ENCODE measurements at regions not wholly inside any gene's neighbourhood (a gene's known extent, or its start where the extent isn't known, plus 50 kb on each side); places are given as distances from the start of the nearest gene placed in this dataset.

GRCh38 chr4:79623021-79623870, 215.2 kb upstream of the GK2 start:
- TF ChIP-seq RFX5 (IDR thresholded peaks at IDR 0.05; ENCODE audit: low read length) (no peak), FOXM1 (IDR thresholded peaks at IDR 0.05; ENCODE audit: low read depth) (no peak), SMC3 (IDR thresholded peaks at IDR 0.05; ENCODE audit: low read depth, low read length) (no peak), MAX (IDR thresholded peaks at IDR 0.05; ENCODE audit: low read depth) (no peak), JUND (IDR thresholded peaks at IDR 0.05) (no peak), EZH2phosphoT487 (IDR thresholded peaks at IDR 0.05; ENCODE audit: borderline replicate concordance, low read depth) (no peak)
- TF ChIP-seq, protein P1, sequence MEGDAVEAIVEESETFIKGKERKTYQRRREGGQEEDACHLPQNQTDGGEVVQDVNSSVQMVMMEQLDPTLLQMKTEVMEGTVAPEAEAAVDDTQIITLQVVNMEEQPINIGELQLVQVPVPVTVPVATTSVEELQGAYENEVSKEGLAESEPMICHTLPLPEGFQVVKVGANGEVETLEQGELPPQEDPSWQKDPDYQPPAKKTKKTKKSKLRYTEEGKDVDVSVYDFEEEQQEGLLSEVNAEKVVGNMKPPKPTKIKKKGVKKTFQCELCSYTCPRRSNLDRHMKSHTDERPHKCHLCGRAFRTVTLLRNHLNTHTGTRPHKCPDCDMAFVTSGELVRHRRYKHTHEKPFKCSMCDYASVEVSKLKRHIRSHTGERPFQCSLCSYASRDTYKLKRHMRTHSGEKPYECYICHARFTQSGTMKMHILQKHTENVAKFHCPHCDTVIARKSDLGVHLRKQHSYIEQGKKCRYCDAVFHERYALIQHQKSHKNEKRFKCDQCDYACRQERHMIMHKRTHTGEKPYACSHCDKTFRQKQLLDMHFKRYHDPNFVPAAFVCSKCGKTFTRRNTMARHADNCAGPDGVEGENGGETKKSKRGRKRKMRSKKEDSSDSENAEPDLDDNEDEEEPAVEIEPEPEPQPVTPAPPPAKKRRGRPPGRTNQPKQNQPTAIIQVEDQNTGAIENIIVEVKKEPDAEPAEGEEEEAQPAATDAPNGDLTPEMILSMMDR (IDR thresholded peaks at IDR 0.05), result no peak
- TF ChIP-seq, protein P2, sequence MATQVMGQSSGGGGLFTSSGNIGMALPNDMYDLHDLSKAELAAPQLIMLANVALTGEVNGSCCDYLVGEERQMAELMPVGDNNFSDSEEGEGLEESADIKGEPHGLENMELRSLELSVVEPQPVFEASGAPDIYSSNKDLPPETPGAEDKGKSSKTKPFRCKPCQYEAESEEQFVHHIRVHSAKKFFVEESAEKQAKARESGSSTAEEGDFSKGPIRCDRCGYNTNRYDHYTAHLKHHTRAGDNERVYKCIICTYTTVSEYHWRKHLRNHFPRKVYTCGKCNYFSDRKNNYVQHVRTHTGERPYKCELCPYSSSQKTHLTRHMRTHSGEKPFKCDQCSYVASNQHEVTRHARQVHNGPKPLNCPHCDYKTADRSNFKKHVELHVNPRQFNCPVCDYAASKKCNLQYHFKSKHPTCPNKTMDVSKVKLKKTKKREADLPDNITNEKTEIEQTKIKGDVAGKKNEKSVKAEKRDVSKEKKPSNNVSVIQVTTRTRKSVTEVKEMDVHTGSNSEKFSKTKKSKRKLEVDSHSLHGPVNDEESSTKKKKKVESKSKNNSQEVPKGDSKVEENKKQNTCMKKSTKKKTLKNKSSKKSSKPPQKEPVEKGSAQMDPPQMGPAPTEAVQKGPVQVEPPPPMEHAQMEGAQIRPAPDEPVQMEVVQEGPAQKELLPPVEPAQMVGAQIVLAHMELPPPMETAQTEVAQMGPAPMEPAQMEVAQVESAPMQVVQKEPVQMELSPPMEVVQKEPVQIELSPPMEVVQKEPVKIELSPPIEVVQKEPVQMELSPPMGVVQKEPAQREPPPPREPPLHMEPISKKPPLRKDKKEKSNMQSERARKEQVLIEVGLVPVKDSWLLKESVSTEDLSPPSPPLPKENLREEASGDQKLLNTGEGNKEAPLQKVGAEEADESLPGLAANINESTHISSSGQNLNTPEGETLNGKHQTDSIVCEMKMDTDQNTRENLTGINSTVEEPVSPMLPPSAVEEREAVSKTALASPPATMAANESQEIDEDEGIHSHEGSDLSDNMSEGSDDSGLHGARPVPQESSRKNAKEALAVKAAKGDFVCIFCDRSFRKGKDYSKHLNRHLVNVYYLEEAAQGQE (IDR thresholded peaks at IDR 0.05; ENCODE audit: low read depth, low read length), result no peak

Data from SK-N-SH (cell line).